ENCODE measurements at regions not wholly inside any gene's neighbourhood (a gene's known extent, or its start where the extent isn't known, plus 50 kb on each side); places are given as distances from the start of the nearest gene placed in this dataset.

- in situ Hi-C loops (cut with MboI; ENCODE audit: low sequenced_read_pairs) = loop anchor here (5.0 to 25.0 kb wide), 2 partner anchors 335 to 740 kb away; partner anchors contain the start of gene SETMAR
- CTCF ChIA-PET = interaction anchor here (1.3 to 1.7 kb wide), 5 partner anchors 12 to 341 kb away, joined by 3 to 8 read pairs (median 4); no protein-coding TSS in a partner anchor
Observed at GRCh38 chr3:5052247-5052646, 69.8 kb upstream of the ARL8B start.

More at GRCh38 chr3:5052247-5052646, 69.8 kb upstream of the ARL8B start:
- ATAC-seq (ENCODE audit: low read depth) (no peak), DNase-seq (no peak)
- H3K36me3 ChIP-seq (ENCODE audit: control insufficient read depth, insufficient read depth, low read length) = no peaks in the 10 kb centered on the region
- no peak overlapping the region for H4K91ac ChIP-seq (ENCODE audit: insufficient read depth, low read depth, low read length)
- H2BK120ac ChIP-seq (ENCODE audit: low read depth, low read length) = no peak overlapping the region
- BruUV-seq (replicated peaks) = no TSS peak
- no peak overlapping the region for H4K5ac ChIP-seq (ENCODE audit: low read depth, low read length)
- H2AK9ac ChIP-seq (replicated peaks; ENCODE audit: low read depth, low read length, poor library complexity) = no peak overlapping the region
- H4K20me1 ChIP-seq (ENCODE audit: insufficient read depth, low read length) = no peaks in the 10 kb centered on the region
- no peak overlapping the region for H3K4me3 ChIP-seq (ENCODE audit: insufficient read depth, low read depth, low read length)
- no peak overlapping the region for H3K4me2 ChIP-seq (ENCODE audit: low read depth, low read length)
- no peak overlapping the region for H2BK15ac ChIP-seq (ENCODE audit: low read depth, low read length)
- no peak overlapping the region for H3K23ac ChIP-seq (ENCODE audit: low read depth, low read length)
- no peaks in the 10 kb centered on the region for H3K79me1 ChIP-seq (ENCODE audit: low read depth in 1 of 2, low read length in 2 of 2)
- 90% methylated on average over 2 of the region's 3 CpGs; no CpG with 5 or more reads in 1 of the 2 experiments for WGBS, 2 experiments (ENCODE audit: extremely low coverage in 2 of 2, insufficient read length in 1 of 2)
- intact Hi-C loops (cut with micrococcal nuclease) (loop anchor here (10.0 kb wide), 1 partner anchor 697 kb away; no protein-coding TSS in a partner anchor), dilution Hi-C loops (cut with HindIII; ENCODE audit: low sequenced_read_pairs, unreplicated experiment) (no loop called here)
- POLR2A ChIA-PET (ENCODE audit: unreplicated experiment) = no interaction called here
- no peak overlapping the region for H2AK5ac ChIP-seq (ENCODE audit: low read depth, low read length)
- H3K56ac ChIP-seq (ENCODE audit: extremely low read depth, insufficient read depth, low read length) = no peak overlapping the region
- H2AFZ ChIP-seq (replicated peaks; ENCODE audit: low read length, poor library complexity) = no peak overlapping the region
- no peak overlapping the region for H4K8ac ChIP-seq (ENCODE audit: low read depth in 2 of 2, low read length in 2 of 2)
- no peak overlapping the region for H2BK5ac ChIP-seq (ENCODE audit: low read depth, low read length, poor library complexity, severe bottlenecking)
- no peak overlapping the region for H3K4ac ChIP-seq (ENCODE audit: low read depth, low read length)
- no peak overlapping the region for H3K14ac ChIP-seq (replicated peaks; ENCODE audit: low read depth, low read length)
- H3K9me3 ChIP-seq (ENCODE audit: control insufficient read depth, insufficient read depth, low read length) = no peaks in the 10 kb centered on the region
- H2BK20ac ChIP-seq (ENCODE audit: low read depth, low read length) = no peak overlapping the region
- H3K27me3 ChIP-seq (ENCODE audit: control insufficient read depth, insufficient read depth, low read length) = no peaks in the 10 kb centered on the region
- no peak overlapping the region for H3K9ac ChIP-seq (ENCODE audit: low read depth, low read length)
- H3K9me1 ChIP-seq (ENCODE audit: insufficient read depth, low read length) = no peaks in the 10 kb centered on the region
- no peak overlapping the region for H3K18ac ChIP-seq (ENCODE audit: low read depth, low read length)
- TF ChIP-seq RCOR1 (IDR thresholded peaks at IDR 0.05; ENCODE audit: insufficient replicate concordance, low read length) = no peak
- TF ChIP-seq, protein P1, sequence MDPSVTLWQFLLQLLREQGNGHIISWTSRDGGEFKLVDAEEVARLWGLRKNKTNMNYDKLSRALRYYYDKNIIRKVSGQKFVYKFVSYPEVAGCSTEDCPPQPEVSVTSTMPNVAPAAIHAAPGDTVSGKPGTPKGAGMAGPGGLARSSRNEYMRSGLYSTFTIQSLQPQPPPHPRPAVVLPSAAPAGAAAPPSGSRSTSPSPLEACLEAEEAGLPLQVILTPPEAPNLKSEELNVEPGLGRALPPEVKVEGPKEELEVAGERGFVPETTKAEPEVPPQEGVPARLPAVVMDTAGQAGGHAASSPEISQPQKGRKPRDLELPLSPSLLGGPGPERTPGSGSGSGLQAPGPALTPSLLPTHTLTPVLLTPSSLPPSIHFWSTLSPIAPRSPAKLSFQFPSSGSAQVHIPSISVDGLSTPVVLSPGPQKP (IDR thresholded peaks at IDR 0.05; ENCODE audit: borderline replicate concordance, low read depth, low read length) = no peak
- TF ChIP-seq FOS (IDR thresholded peaks at IDR 0.05; ENCODE audit: low read depth, low read length) = no peak
- TF ChIP-seq RAD21 (IDR thresholded peaks at IDR 0.05; ENCODE audit: low read length) = no peak
- no peak for TF ChIP-seq USF2 (IDR thresholded peaks at IDR 0.05; ENCODE audit: low read depth, low read length)
- no peak for TF ChIP-seq MAZ (IDR thresholded peaks at IDR 0.05; ENCODE audit: borderline replicate concordance, low read depth, low read length)
- TF ChIP-seq NFE2L2 (IDR thresholded peaks at IDR 0.05; ENCODE audit: low read depth, low read length) = no peak
- TF ChIP-seq CEBPB (IDR thresholded peaks at IDR 0.05; ENCODE audit: low read depth, low read length) = no peak
- TF ChIP-seq SMC3 (IDR thresholded peaks at IDR 0.05; ENCODE audit: low read depth, low read length) = no peak
- TF ChIP-seq MAFK (IDR thresholded peaks at IDR 0.05; ENCODE audit: low read depth, low read length) = no peak
- TF ChIP-seq CHD1 (IDR thresholded peaks at IDR 0.05; ENCODE audit: low read depth, low read length) = no peak
- no peak for TF ChIP-seq RFX5 (IDR thresholded peaks at IDR 0.05; ENCODE audit: low read depth, low read length)
- no peak overlapping the region for H3K27ac ChIP-seq (ENCODE audit: insufficient read depth, low read length)
- peaks cover 8% of the 10 kb centered on the region for H3K4me1 ChIP-seq (ENCODE audit: control insufficient read depth, insufficient read depth, low read length)
